Fibroblast of the conjunctiva (primary cell): ENCODE measurements at regions not wholly inside any gene's neighbourhood (a gene's known extent, or its start where the extent isn't known, plus 50 kb on each side); places are given as distances from the start of the nearest gene placed in this dataset.
"Not testable (repeated sequence)": the region's sequence is repeated elsewhere in the genome, so short reads cannot be mapped to it uniquely, and the experiment has no call there.

Experiments
- DNase-seq: peaks from one replicate; pipeline ENCODE4 v3.0.0-alpha.2; 2010; ENCODE audit warnings: low read depth

DNA sequence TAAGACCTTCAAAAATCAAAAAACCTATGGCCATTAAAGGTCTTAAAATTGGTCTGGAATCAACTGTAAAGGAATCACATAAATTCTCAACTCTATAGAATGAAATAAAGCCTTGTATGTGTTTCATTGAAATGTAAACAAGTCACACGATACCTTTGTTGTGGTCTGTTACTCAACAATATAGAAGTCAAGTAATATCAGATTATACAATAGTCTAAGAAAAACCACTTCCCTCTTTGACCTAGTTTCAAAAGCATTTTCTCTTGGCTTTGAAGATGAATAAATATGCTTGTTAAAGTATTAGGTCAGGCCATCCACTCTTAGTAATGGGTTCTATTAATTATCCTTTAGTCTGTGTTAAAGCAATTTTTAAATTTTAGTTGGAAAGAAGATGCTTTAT, 79.8 kb upstream of the DIO2 start:
- no peak for DNase-seq

DNA sequence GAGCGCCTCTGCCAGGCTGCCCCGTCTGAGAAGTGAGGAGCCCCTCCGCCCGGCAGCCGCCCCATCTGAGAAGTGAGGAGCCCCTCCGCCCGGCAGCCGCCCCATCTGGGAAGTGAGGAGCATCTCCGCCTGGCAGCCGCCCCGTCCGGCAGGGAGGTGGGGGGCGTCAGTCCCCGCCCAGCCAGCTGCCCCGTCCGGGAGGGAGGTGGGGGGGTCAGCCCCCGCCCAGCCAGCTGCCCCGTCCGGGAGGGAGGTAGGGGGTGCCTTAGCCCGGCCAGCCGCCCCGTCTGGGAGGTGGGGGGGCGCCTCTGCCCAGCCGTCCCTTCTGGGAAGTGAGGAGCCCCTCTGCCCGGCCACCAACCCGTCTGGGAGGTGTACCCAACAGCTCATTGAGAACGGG, 75.4 kb upstream of the DIO2 start:
- DNase-seq = not testable (repeated sequence)

GRCh38 chr14:80278293-80279023, 67.2 kb upstream of the DIO2 start:
- no peak for DNase-seq

DNA sequence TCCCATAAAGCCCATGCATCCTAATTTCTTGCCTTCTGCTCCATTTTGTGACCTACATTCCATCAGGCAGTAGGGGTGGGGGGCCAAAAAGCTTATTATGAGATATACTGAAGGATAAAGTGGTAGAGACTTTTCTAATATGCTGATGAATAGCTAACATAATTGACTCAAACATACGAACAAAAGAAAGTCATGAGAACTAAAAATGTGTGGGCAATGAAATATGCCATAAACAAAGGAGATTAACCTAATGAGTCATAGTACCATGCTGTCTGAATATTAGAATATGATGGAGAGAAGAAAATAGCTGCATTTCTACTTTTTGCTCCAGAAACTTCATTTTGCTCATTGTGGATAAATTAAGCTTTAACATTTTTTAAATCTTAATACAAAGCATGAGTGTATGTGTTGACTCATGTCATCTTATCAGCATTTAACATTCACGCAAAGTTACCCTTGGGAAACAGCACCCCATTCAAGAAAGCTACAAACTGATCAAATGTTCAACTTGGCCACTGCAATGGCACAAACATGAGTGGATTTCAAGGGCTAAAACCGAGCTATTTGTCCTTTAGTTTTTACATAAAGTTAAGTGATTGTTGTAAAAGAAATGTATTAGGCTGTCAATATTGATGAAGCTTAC, 64.0 kb upstream of the DIO2 start:
- DNase-seq = no peak

DNA sequence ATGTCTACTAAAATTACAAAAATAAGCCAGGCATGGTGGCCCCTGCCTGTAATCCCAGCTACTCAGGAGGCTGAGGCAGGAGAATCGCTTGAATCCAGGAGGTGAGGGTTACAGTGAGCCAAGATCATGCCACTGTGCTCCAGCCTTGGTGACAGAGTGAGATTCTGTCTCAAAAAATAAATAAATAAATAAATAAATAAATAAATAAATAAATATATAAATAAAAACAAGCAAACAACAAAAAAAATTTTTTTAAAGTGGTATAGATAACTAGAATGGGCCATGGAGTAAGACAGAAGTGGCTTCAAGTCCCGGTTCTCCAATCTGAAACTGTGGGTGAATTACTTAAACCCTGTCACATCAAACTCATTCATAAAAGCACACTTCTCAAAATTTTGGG, 63.0 kb upstream of the DIO2 start:
- DNase-seq = not testable (repeated sequence)

- no peak for DNase-seq
These were observed 60.1 kb upstream of the DIO2 start for GRCh38 chr14:80271389-80271788.

DNA sequence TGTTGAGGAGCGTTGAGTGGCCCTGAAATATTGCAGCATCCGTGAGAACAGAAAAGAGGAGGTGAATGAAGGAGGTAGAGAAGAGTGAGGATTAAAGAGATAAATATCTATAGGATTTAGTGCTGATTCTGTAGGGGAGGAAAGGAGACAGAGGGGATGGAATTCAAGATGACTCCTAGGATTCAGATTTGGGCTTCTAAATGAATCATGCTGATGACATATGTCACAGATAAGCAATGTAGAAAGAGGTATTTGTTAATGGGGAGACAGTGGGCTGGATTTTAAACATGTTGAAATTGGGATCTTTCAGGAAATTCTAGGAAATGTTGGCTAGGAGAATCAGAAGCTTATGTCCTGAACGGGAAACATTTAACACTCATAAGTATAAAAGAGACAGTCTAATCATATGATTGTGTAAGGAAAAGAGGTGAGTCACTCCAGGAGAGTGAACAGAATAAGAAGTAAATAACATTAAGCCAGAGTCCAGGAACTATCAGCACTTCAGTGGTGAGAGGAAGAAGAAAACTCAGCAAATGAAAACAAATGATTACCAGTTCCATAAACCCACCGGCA, 58.1 kb upstream of the DIO2 start:
- no peak for DNase-seq

DNA sequence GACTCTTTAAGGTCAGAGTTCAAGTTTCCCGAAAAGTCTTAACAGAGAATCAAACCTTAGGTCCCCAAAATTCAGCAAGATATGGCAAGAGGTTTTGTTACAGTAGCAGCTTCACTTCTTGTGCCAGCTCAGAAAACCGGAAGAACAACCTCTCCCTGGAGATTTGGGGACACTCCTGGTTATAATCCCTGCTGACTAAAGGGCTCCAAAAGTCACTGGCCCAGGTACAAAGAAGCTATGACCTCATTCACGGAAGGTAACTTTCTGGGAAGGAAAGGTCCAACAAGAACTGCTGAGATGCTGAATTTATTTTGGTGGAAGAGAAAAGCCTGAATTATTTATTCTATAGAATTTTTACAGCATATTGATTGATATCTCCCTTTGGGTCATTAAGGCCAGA, 55.6 kb upstream of the DIO2 start:
- no peak for DNase-seq

GRCh38 chr14:80264702-80265101, 53.4 kb upstream of the DIO2 start:
- no peak for DNase-seq
